Activated naive CD8-positive, alpha-beta T cell treated with anti-CD3 and anti-CD28 coated beads for 36 hours (primary cell): ENCODE measurements at regions not wholly inside any gene's neighbourhood (a gene's known extent, or its start where the extent isn't known, plus 50 kb on each side); places are given as distances from the start of the nearest gene placed in this dataset.

Source experiments
- DNase-seq: peaks from one replicate; pipeline ENCODE4 v3.0.0; 2021
- H3K27ac Mint-ChIP-seq: one replicate; pipeline ENCODE4 v1.8.0; 2022; ENCODE audit warnings: mild to moderate bottlenecking, moderate library complexity, mixed read lengths
- H3K27me3 Mint-ChIP-seq: one replicate; pipeline ENCODE4 v1.8.0; 2022; ENCODE audit warnings: mild to moderate bottlenecking, mixed read lengths
- H3K36me3 Mint-ChIP-seq: one replicate; pipeline ENCODE4 v1.8.0; 2021; ENCODE audit warnings: mild to moderate bottlenecking, mixed read lengths
- H3K4me1 Mint-ChIP-seq: one replicate; pipeline ENCODE4 v1.8.0; 2021; ENCODE audit warnings: mixed read lengths
- H3K4me3 Mint-ChIP-seq: one replicate; pipeline ENCODE4 v1.8.0; 2022; ENCODE audit warnings: mild to moderate bottlenecking, moderate library complexity, mixed read lengths
- H3K9me3 Mint-ChIP-seq: one replicate; pipeline ENCODE4 v1.8.0; 2022; ENCODE audit warnings: mixed read lengths

DNA sequence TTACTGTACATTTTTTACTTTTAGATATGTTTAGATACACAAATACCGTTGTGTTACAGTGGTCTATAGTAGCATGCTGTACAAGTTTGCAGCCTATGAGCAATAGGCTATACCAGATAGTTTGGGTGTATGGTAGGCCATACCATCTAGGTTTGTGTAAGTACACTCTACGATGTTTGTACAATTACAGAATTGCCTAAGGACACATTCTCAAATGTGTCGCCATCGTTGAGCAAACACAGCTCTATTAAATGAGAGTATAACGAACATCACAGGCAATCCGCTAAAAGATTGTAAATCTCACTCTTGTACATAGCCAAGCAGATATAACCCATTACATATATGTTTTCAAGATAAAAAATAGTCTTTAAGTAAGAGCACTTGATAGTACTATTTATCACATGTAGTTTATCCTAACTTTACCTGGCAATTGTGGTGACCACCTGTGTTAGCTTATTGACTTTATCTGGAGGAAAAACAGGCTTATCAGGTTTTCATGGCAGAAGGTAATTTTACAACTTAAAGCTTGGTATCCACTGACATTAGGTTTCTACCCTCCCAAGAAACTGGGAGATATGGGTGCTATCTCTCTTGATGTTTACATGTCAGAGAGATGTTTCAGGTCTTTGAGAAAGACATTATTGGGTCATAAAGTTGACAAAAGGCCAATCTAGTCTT lies 898.7 kb downstream of the NSUN3 start:
- Mint-ChIP-seq H3K27ac (no peak overlapping the region), H3K4me3 (no peak overlapping the region), H3K4me1 (no peaks in the 10 kb centered on the region), H3K36me3 (no peaks in the 10 kb centered on the region), H3K9me3 (peaks cover 5% of the 10 kb centered on the region), H3K27me3 (no peaks in the 10 kb centered on the region)
- DNase-seq: no peak

- Mint-ChIP-seq H3K36me3 (no peaks in the 10 kb centered on the region), H3K27ac (no peak overlapping the region), H3K4me3 (no peak overlapping the region), H3K4me1 (no peaks in the 10 kb centered on the region), H3K9me3 (peaks cover 7% of the 10 kb centered on the region), H3K27me3 (no peaks in the 10 kb centered on the region)
- DNase-seq: no peak
Measured at GRCh38 chr3:94965867-94966475, 903.1 kb downstream of the NSUN3 start.

GRCh38 chr3:94967196-94967595 lies 904.3 kb downstream of the NSUN3 start:
- no peak overlapping the region for H3K27ac Mint-ChIP-seq
- no peaks in the 10 kb centered on the region for H3K36me3 Mint-ChIP-seq
- DNase-seq: no peak
- H3K4me3 Mint-ChIP-seq: no peak overlapping the region
- no peaks in the 10 kb centered on the region for H3K27me3 Mint-ChIP-seq
- peaks cover 7% of the 10 kb centered on the region for H3K9me3 Mint-ChIP-seq
- H3K4me1 Mint-ChIP-seq: no peaks in the 10 kb centered on the region

GRCh38 chr3:94968519-94968918 lies 905.7 kb downstream of the NSUN3 start:
- H3K9me3 Mint-ChIP-seq: peaks cover 7% of the 10 kb centered on the region
- H3K36me3 Mint-ChIP-seq: no peaks in the 10 kb centered on the region
- no peak for DNase-seq
- H3K27ac Mint-ChIP-seq: no peak overlapping the region
- H3K4me1 Mint-ChIP-seq: no peaks in the 10 kb centered on the region
- no peak overlapping the region for H3K4me3 Mint-ChIP-seq
- no peaks in the 10 kb centered on the region for H3K27me3 Mint-ChIP-seq

- Mint-ChIP-seq H3K27me3 (no peaks in the 10 kb centered on the region), H3K4me3 (no peak overlapping the region), H3K9me3 (peaks cover 8% of the 10 kb centered on the region), H3K27ac (no peak overlapping the region), H3K4me1 (no peaks in the 10 kb centered on the region), H3K36me3 (no peaks in the 10 kb centered on the region)
- no peak for DNase-seq
Measured at GRCh38 chr3:94972066-94972465, 909.2 kb downstream of the NSUN3 start.

GRCh38 chr3:94978084-94978483 lies 915.2 kb downstream of the NSUN3 start:
- Mint-ChIP-seq H3K4me3 (no peak overlapping the region), H3K36me3 (no peaks in the 10 kb centered on the region), H3K27ac (no peak overlapping the region), H3K9me3 (peaks cover 6% of the 10 kb centered on the region), H3K27me3 (no peaks in the 10 kb centered on the region), H3K4me1 (no peaks in the 10 kb centered on the region)
- DNase-seq: no peak

- no peaks in the 10 kb centered on the region for H3K27me3 Mint-ChIP-seq
- no peak overlapping the region for H3K4me3 Mint-ChIP-seq
- H3K27ac Mint-ChIP-seq: no peak overlapping the region
- H3K4me1 Mint-ChIP-seq: no peaks in the 10 kb centered on the region
- H3K9me3 Mint-ChIP-seq: no peaks in the 10 kb centered on the region
- no peak for DNase-seq
- no peaks in the 10 kb centered on the region for H3K36me3 Mint-ChIP-seq
Measured at GRCh38 chr3:94985778-94986177, 922.9 kb downstream of the NSUN3 start.

DNA sequence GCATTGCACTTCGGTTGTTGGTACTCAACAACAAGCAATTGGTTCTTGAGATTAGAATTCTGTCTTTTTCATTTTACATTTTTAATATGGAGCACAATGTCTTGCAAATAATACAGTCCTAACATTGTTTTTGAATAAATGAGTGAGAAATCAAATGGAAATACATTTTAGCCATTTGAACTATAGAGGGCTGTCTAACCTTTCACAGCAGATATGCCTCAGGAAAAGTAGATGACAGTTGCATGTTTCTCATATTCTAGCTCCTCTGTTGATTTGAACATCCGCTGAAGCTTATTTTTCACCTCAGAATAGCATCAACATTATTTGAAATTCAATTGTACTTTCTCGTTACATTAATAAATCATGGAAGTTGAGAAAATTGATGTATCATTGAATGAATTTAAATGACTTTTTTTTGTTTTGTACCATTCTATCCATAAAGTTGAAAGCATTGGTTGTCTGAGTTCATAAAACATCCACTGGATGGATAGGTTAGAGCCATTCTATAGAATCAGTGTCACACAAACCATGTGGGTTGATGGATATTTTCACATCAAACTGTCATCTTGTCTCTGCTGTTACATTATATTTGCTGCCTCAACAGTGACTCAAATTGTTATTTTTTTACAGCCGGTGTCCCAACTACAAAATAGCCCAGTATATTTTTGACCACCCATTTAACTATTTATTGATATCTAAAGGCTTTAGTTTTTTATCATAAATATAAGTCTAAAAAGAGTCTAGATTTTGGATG lies 928.3 kb downstream of the NSUN3 start:
- H3K4me3 Mint-ChIP-seq: no peak overlapping the region
- H3K36me3 Mint-ChIP-seq: no peaks in the 10 kb centered on the region
- no peak overlapping the region for H3K27ac Mint-ChIP-seq
- H3K9me3 Mint-ChIP-seq: no peaks in the 10 kb centered on the region
- H3K4me1 Mint-ChIP-seq: no peaks in the 10 kb centered on the region
- H3K27me3 Mint-ChIP-seq: no peaks in the 10 kb centered on the region
- DNase-seq: no peak

- H3K27me3 Mint-ChIP-seq: no peaks in the 10 kb centered on the region
Measured at GRCh38 chr3:94996743-94997142, 933.9 kb downstream of the NSUN3 start.

GRCh38 chr3:95002438-95003046 lies 939.7 kb downstream of the NSUN3 start:
- H3K4me1 Mint-ChIP-seq: no peaks in the 10 kb centered on the region
- H3K4me3 Mint-ChIP-seq: no peak overlapping the region
- peaks cover 1% of the 10 kb centered on the region for H3K9me3 Mint-ChIP-seq
- no peak for DNase-seq
- no peaks in the 10 kb centered on the region for H3K36me3 Mint-ChIP-seq
- H3K27ac Mint-ChIP-seq: no peak overlapping the region
- no peaks in the 10 kb centered on the region for H3K27me3 Mint-ChIP-seq

More at GRCh38 chr3:94996743-94997142, 933.9 kb downstream of the NSUN3 start:
- no peaks in the 10 kb centered on the region for H3K36me3 Mint-ChIP-seq
- H3K9me3 Mint-ChIP-seq: no peaks in the 10 kb centered on the region
- no peaks in the 10 kb centered on the region for H3K4me1 Mint-ChIP-seq
- H3K27ac Mint-ChIP-seq: no peak overlapping the region
- no peak overlapping the region for H3K4me3 Mint-ChIP-seq
- DNase-seq: no peak

- Mint-ChIP-seq H3K9me3 (peaks cover 2% of the 10 kb centered on the region), H3K27me3 (no peaks in the 10 kb centered on the region), H3K27ac (no peak overlapping the region), H3K36me3 (no peaks in the 10 kb centered on the region), H3K4me1 (no peaks in the 10 kb centered on the region), H3K4me3 (no peak overlapping the region)
- no peak for DNase-seq
Measured at GRCh38 chr3:95028688-95029087, 965.8 kb downstream of the NSUN3 start.

- Mint-ChIP-seq H3K27ac (no peak overlapping the region), H3K4me3 (no peak overlapping the region), H3K36me3 (no peaks in the 10 kb centered on the region), H3K27me3 (no peaks in the 10 kb centered on the region), H3K9me3 (no peaks in the 10 kb centered on the region), H3K4me1 (no peaks in the 10 kb centered on the region)
- DNase-seq: no peak
Measured at GRCh38 chr3:95029644-95030043, 966.8 kb downstream of the NSUN3 start.

DNA sequence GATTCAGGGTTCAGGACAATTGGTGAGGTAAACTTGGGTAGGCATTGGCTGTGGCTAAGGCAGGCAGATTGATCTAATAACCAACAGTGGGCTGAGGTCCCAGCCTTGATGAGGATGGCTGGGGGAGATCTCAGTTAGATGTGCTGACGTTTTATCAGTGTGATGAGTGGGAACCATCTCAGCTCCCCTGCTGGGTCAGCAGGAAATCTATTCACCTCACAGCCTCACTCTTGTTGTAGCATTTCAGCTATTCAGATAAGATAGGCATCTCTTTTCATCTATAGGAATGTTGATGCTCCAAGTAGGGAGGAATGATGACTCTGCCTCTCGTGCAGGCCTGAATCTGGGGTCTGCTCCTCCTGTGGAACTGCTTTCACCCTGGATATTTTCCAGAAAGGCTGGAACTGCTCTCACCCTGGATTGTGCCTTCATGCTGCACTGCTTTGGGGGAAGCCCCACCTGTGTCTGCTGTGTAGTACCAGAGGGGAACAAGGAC lies 973.7 kb downstream of the NSUN3 start:
- Mint-ChIP-seq H3K27me3 (no peaks in the 10 kb centered on the region), H3K4me3 (no peak overlapping the region), H3K9me3 (peaks cover 3% of the 10 kb centered on the region), H3K4me1 (no peaks in the 10 kb centered on the region), H3K27ac (no peak overlapping the region), H3K36me3 (no peaks in the 10 kb centered on the region)
- no peak for DNase-seq

DNA sequence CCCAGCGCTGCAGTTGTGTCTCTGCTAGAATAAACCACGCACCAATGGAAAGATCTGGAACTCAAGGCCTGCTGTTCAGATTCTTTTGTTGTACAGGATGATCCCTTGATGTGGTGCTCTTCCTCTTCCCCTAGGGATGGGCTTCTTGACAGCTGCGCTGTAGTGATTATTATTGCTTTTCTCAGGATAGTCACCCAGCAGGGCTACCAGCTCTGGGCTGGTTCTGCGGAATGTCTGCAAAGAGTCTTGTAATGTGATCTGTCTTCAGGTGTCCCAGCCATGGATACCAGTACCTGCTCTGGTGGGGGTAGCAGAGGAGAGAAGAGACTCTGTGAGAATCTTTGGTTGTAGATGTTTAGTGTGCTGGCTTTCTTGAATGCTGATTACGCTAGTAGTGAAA lies 974.2 kb downstream of the NSUN3 start:
- no peaks in the 10 kb centered on the region for H3K27me3 Mint-ChIP-seq
- no peaks in the 10 kb centered on the region for H3K4me1 Mint-ChIP-seq
- H3K27ac Mint-ChIP-seq: no peak overlapping the region
- peaks cover 3% of the 10 kb centered on the region for H3K9me3 Mint-ChIP-seq
- DNase-seq: no peak
- H3K4me3 Mint-ChIP-seq: no peak overlapping the region
- no peaks in the 10 kb centered on the region for H3K36me3 Mint-ChIP-seq

GRCh38 chr3:95037927-95038326 lies 975.1 kb downstream of the NSUN3 start:
- Mint-ChIP-seq H3K36me3 (no peaks in the 10 kb centered on the region), H3K27me3 (no peaks in the 10 kb centered on the region), H3K27ac (no peak overlapping the region), H3K4me3 (no peak overlapping the region), H3K9me3 (peaks cover 3% of the 10 kb centered on the region), H3K4me1 (no peaks in the 10 kb centered on the region)
- DNase-seq: no peak
